PC-3 (cell line): ENCODE measurements at regions not wholly inside any gene's neighbourhood (a gene's known extent, or its start where the extent isn't known, plus 50 kb on each side); places are given as distances from the start of the nearest gene placed in this dataset.

Experiments
- ATAC-seq: fragments of 200-7000 bp; cut with Tn5 transposase; 2 replicates; pipeline ENCODE4 v1.9.1; 2020; ENCODE audit warnings: mild to moderate bottlenecking, moderate library complexity
- BruUV-seq: library from RNA; stranded (reverse); fragments of 400-500 nt; replicated peaks from 2 replicates; lab custom pipeline; 2021; lab: Mats Ljungman, UMichigan
- CTCF ChIA-PET: fragments of 300-600 bp; sonication (Branson Sonifier 250); formaldehyde crosslinking; loops from one replicate; lab custom pipeline; 2022; ENCODE audit warnings: antibody characterized with exemption; lab: Charles Lee
- POLR2A ChIA-PET: fragments of 300-600 bp; sonication (Branson Sonifier 250); formaldehyde crosslinking; loops from one replicate; lab custom pipeline; 2022; ENCODE audit warnings: antibody characterized with exemption; ENCODE audit not compliant: unreplicated experiment; lab: Charles Lee
- DNase-seq: peaks from one replicate; pipeline ENCODE4 v3.0.0-alpha.2; 2015
- H2AFZ ChIP-seq: fragments of 300-600 bp; sonication (generic); 2 replicates; pipeline ENCODE4 v1.6.0; 2016; ENCODE audit warnings: antibody characterized with exemption, low read length
- H3F3A ChIP-seq: fragments of 300-600 bp; sonication (generic); one replicate; pipeline ENCODE4 v1.6.0; 2017; ENCODE audit warnings: antibody characterized with exemption, low read length, control low read depth, mild to moderate bottlenecking; ENCODE audit not compliant: unreplicated experiment
- H3K27ac ChIP-seq: fragments of 300-600 bp; sonication (generic); 2 replicates; pipeline ENCODE4 v1.5.1; 2016; ENCODE audit warnings: mild to moderate bottlenecking, low read length
- H3K27me3 ChIP-seq: fragments of 300-600 bp; sonication (generic); 2 replicates; pipeline ENCODE4 v1.6.1; 2016; ENCODE audit warnings: low read length, mixed read lengths
- H3K36me3 ChIP-seq: fragments of 300-600 bp; sonication (generic); 2 replicates; pipeline ENCODE4 v1.6.1; 2016; ENCODE audit warnings: low read depth, mixed run types, low read length, mixed read lengths
- H3K4me1 ChIP-seq: fragments of 300-600 bp; sonication (generic); 2 replicates; pipeline ENCODE4 v1.5.1; 2016; ENCODE audit warnings: low read length; ENCODE audit not compliant: insufficient read depth
- H3K4me2 ChIP-seq: fragments of 300-600 bp; sonication (generic); 2 replicates; pipeline ENCODE4 v1.6.0; 2016; ENCODE audit warnings: low read length
- H3K4me3 ChIP-seq: fragments of 300-600 bp; sonication (generic); 2 replicates; pipeline ENCODE4 v1.5.1; 2016; ENCODE audit warnings: mild to moderate bottlenecking, low read length, mixed read lengths
- H3K79me2 ChIP-seq: fragments of 300-600 bp; sonication (generic); 2 replicates; pipeline ENCODE4 v1.6.1; 2017; ENCODE audit warnings: low read length, mixed read lengths
- H3K9ac ChIP-seq: fragments of 300-600 bp; sonication (generic); 2 replicates; pipeline ENCODE4 v1.6.0; 2016; ENCODE audit warnings: mild to moderate bottlenecking, low read length
- H3K9me2 ChIP-seq: fragments of 300-600 bp; sonication (generic); replicated peaks from 2 replicates; pipeline ENCODE4 v1.6.1; 2016; ENCODE audit warnings: mixed run types, low read length, mixed read lengths
- H3K9me3 ChIP-seq: fragments of 300-600 bp; sonication (generic); 2 replicates; pipeline ENCODE4 v1.6.1; 2016; ENCODE audit warnings: low read length, mixed read lengths
- H4K20me1 ChIP-seq: fragments of 300-600 bp; sonication (generic); 2 replicates; pipeline ENCODE4 v1.6.1; 2016; ENCODE audit warnings: low read length, mixed read lengths
- CTCF ChIP-seq: fragments of 300-600 bp; sonication (generic); conservative IDR thresholded peaks from 2 replicates; pipeline ENCODE4 v1.5.1; 2017; ENCODE audit warnings: antibody characterized with exemption, low read depth, mild to moderate bottlenecking, low read length
- EZH2 ChIP-seq: fragments of 300-600 bp; sonication (generic); IDR thresholded peaks from one replicate; pipeline ENCODE4 v1.6.1; 2017; ENCODE audit warnings: antibody characterized with exemption, mild to moderate bottlenecking, low read length; ENCODE audit not compliant: unreplicated experiment
- EZH2phosphoT487 ChIP-seq: fragments of 300-600 bp; sonication (generic); IDR thresholded peaks from 2 replicates; pipeline ENCODE4 v1.6.1; 2018; ENCODE audit warnings: mild to moderate bottlenecking, antibody characterized with exemption, low read length, borderline replicate concordance
- intact Hi-C: fragments of 100-400 bp; cut with micrococcal nuclease; formaldehyde crosslinking; loops from 2 replicates; pipeline ENCODE4 v1.9.0; 2023

GRCh38 chr4:138028923-138029322 is 213.2 kb downstream of the SLC7A11 start:
- H3K27ac ChIP-seq = no peak overlapping the region
- no TSS peak for BruUV-seq
- H3K9me2 ChIP-seq = no peaks in the 10 kb centered on the region
- H3K4me2 ChIP-seq = no peak overlapping the region
- ChIA-PET POLR2A (no interaction called here), CTCF (no interaction called here)
- H3K9me3 ChIP-seq = no peaks in the 10 kb centered on the region
- H4K20me1 ChIP-seq = no peaks in the 10 kb centered on the region
- H3F3A ChIP-seq = no peaks in the 10 kb centered on the region
- H3K4me3 ChIP-seq = no peak overlapping the region
- H2AFZ ChIP-seq = no peak overlapping the region
- H3K9ac ChIP-seq = no peak overlapping the region
- ATAC-seq = no peak
- no peaks in the 10 kb centered on the region for H3K79me2 ChIP-seq
- no peaks in the 10 kb centered on the region for H3K27me3 ChIP-seq
- DNase-seq = no peak
- H3K4me1 ChIP-seq = 0 out of 2 replicates have a peak, but pooled peaks cover 6% of the 10 kb centered on the region
- H3K36me3 ChIP-seq = no peaks in the 10 kb centered on the region
- TF ChIP-seq EZH2 (no peak), EZH2phosphoT487 (no peak), CTCF (no peak)
- intact Hi-C loops = no loop called here

- Histone ChIP-seq H3K4me3 (no peak overlapping the region), H3K4me1 (no peaks in the 10 kb centered on the region), H3K9me2 (no peaks in the 10 kb centered on the region), H3K79me2 (no peaks in the 10 kb centered on the region), H3K27me3 (no peaks in the 10 kb centered on the region), H3K9me3 (no peaks in the 10 kb centered on the region), H3K36me3 (no peaks in the 10 kb centered on the region), H3F3A (no peaks in the 10 kb centered on the region), H2AFZ (no peak overlapping the region), H3K9ac (no peak overlapping the region), H4K20me1 (no peaks in the 10 kb centered on the region), H3K27ac (no peak overlapping the region), H3K4me2 (no peak overlapping the region)
- ChIA-PET POLR2A (no interaction called here), CTCF (no interaction called here)
- no peak for DNase-seq
- BruUV-seq = no TSS peak
- TF ChIP-seq CTCF = no peak
- no peak for TF ChIP-seq EZH2phosphoT487
- no peak for TF ChIP-seq EZH2
- intact Hi-C loops = no loop called here
- no peak for ATAC-seq
Observed at GRCh38 chr4:138021139-138021830, 220.9 kb downstream of the SLC7A11 start.

- intact Hi-C loops = no loop called here
- no peaks in the 10 kb centered on the region for H3K79me2 ChIP-seq
- H2AFZ ChIP-seq = no peak overlapping the region
- TF ChIP-seq CTCF = no peak
- TF ChIP-seq EZH2 = no peak
- no peak for TF ChIP-seq EZH2phosphoT487
- H3K27me3 ChIP-seq = no peaks in the 10 kb centered on the region
- no peak overlapping the region for H3K4me2 ChIP-seq
- CTCF ChIA-PET = no interaction called here
- DNase-seq (no peak), ATAC-seq (no peak)
- H3K4me3 ChIP-seq = no peak overlapping the region
- no peaks in the 10 kb centered on the region for H3K9me3 ChIP-seq
- no peak overlapping the region for H3K27ac ChIP-seq
- no peak overlapping the region for H3K9ac ChIP-seq
- H3K36me3 ChIP-seq = no peaks in the 10 kb centered on the region
- no peaks in the 10 kb centered on the region for H3K4me1 ChIP-seq
- POLR2A ChIA-PET = no interaction called here
- no peaks in the 10 kb centered on the region for H4K20me1 ChIP-seq
- H3F3A ChIP-seq = no peaks in the 10 kb centered on the region
- no TSS peak for BruUV-seq
- H3K9me2 ChIP-seq = no peaks in the 10 kb centered on the region
Observed at GRCh38 chr4:138014590-138015288, 227.4 kb downstream of the SLC7A11 start.
